AG04449 (cell line): ENCODE measurements at regions not wholly inside any gene's neighbourhood (a gene's known extent, or its start where the extent isn't known, plus 50 kb on each side); places are given as distances from the start of the nearest gene placed in this dataset.

Source experiments
- CTCF ChIA-PET: fragments of 350-600 bp; formaldehyde crosslinking; extraction: SDS; loops from one replicate; lab custom pipeline; 2021; ENCODE audit warnings: antibody characterized with exemption; lab: Yijun Ruan, JAX
- POLR2A ChIA-PET: fragments of 400-600, 350-600 bp; formaldehyde crosslinking; extraction: SDS; loops from one replicate; lab custom pipeline; 2020; ENCODE audit warnings: antibody characterized with exemption, inconsistent platforms; lab: Yijun Ruan, JAX
- DNase-seq: peaks from one replicate; pipeline ENCODE4 v3.0.0-alpha.2; 2010; ENCODE audit warnings: low read depth, low spot score
- H3K4me3 ChIP-seq: 2 replicates; pipeline ENCODE4 v1.5.1; 2011; ENCODE audit warnings: low read depth, mild to moderate bottlenecking, control low read depth, low read length
- CTCF ChIP-seq: IDR thresholded peaks from one replicate; pipeline ENCODE4 v1.5.1; 2011; ENCODE audit warnings: mild to moderate bottlenecking, moderate library complexity, low read length, control low read depth, inconsistent platforms; ENCODE audit not compliant: insufficient read depth; ENCODE audit errors: missing control alignments

- ChIA-PET CTCF (interaction anchor here (1.0 kb wide), 1 partner anchor 40 kb away, joined by 3 read pairs; no protein-coding TSS in a partner anchor), POLR2A (no interaction called here)
- no peak overlapping the region for H3K4me3 ChIP-seq
- TF ChIP-seq CTCF: no peak
- DNase-seq: no peak
Measured at GRCh38 chr3:104669083-104669482, 697.6 kb upstream of the ALCAM start.

GRCh38 chr3:104672331-104672730 lies 694.4 kb upstream of the ALCAM start:
- no peak overlapping the region for H3K4me3 ChIP-seq
- no peak for DNase-seq
- CTCF ChIA-PET: interaction anchor here (1.1 kb wide), 1 partner anchor 9 kb away, joined by 3 read pairs; no protein-coding TSS in a partner anchor
- POLR2A ChIA-PET: no interaction called here
- TF ChIP-seq CTCF: no peak

GRCh38 chr3:104673981-104674380 lies 692.7 kb upstream of the ALCAM start:
- POLR2A ChIA-PET: no interaction called here
- no peak for TF ChIP-seq CTCF
- no peak for DNase-seq
- CTCF ChIA-PET: no interaction called here
- H3K4me3 ChIP-seq: no peak overlapping the region

GRCh38 chr3:104676241-104676640 lies 690.5 kb upstream of the ALCAM start:
- DNase-seq: no peak
- POLR2A ChIA-PET: no interaction called here

GRCh38 chr3:104677932-104678331 lies 688.8 kb upstream of the ALCAM start:
- TF ChIP-seq CTCF: no peak
- POLR2A ChIA-PET: no interaction called here
- DNase-seq: no peak
- CTCF ChIA-PET: no interaction called here
- no peak overlapping the region for H3K4me3 ChIP-seq

More at GRCh38 chr3:104676241-104676640, 690.5 kb upstream of the ALCAM start:
- CTCF ChIA-PET: no interaction called here
- no peak overlapping the region for H3K4me3 ChIP-seq
- no peak for TF ChIP-seq CTCF

- DNase-seq: no peak
- TF ChIP-seq CTCF: no peak
- H3K4me3 ChIP-seq: no peak overlapping the region
- ChIA-PET POLR2A (no interaction called here), CTCF (no interaction called here)
Measured at GRCh38 chr3:104685492-104685891, 681.2 kb upstream of the ALCAM start.
